SH-SY5Y (cell line): ENCODE measurements at regions not wholly inside any gene's neighbourhood (a gene's known extent, or its start where the extent isn't known, plus 50 kb on each side); places are given as distances from the start of the nearest gene placed in this dataset.

ENCODE experiments used
- GATA2 ChIP-seq: IDR thresholded peaks from 2 replicates; pipeline ENCODE4 v1.6.1; 2011; ENCODE audit warnings: mild to moderate bottlenecking, low read depth, low read length
- GATA3 ChIP-seq: IDR thresholded peaks from 2 replicates; pipeline ENCODE4 v1.6.1; 2011; ENCODE audit warnings: low read depth, mild to moderate bottlenecking, low read length, moderate library complexity

- no peak for TF ChIP-seq GATA2
- TF ChIP-seq GATA3: no peak
Measured at GRCh38 chr10:114755537-114755936, 66.0 kb upstream of the FHIP2A start.
